IMR-90 (cell line): ENCODE measurements at regions not wholly inside any gene's neighbourhood (a gene's known extent, or its start where the extent isn't known, plus 50 kb on each side); places are given as distances from the start of the nearest gene placed in this dataset.

Experiments used
- ATAC-seq: fragments of 200-7000 bp; cut with Tn5 transposase; 2 replicates; pipeline ENCODE4 v1.9.1; 2020; ENCODE audit warnings: low read depth, mild to moderate bottlenecking, moderate library complexity
- BruUV-seq: library from RNA; stranded (reverse); fragments of 400-500 nt; replicated peaks from 2 replicates; lab custom pipeline; 2021; lab: Mats Ljungman, UMichigan
- CTCF ChIA-PET: fragments of 300-600 bp; formaldehyde crosslinking; extraction: SDS; loops from one replicate; lab custom pipeline; 2021; ENCODE audit warnings: antibody characterized with exemption; lab: Yijun Ruan, JAX
- POLR2A ChIA-PET: fragments of 300-600 bp; sonication (Branson Sonifier 250); formaldehyde crosslinking; loops from one replicate; lab custom pipeline; 2022; ENCODE audit warnings: antibody characterized with exemption; ENCODE audit not compliant: unreplicated experiment; lab: Charles Lee
- DNase-seq: peaks from one replicate; pipeline ENCODE4 v3.0.0; 2013
- H2AFZ ChIP-seq: replicated peaks from 2 replicates; pipeline ENCODE3; 2013; ENCODE audit warnings: low read length, mild to moderate bottlenecking; ENCODE audit not compliant: poor library complexity
- H2AK5ac ChIP-seq: 2 replicates; pipeline ENCODE4 v1.6.1; 2013; ENCODE audit warnings: low read depth, low read length, inconsistent platforms
- H2AK9ac ChIP-seq: replicated peaks from 2 replicates; pipeline ENCODE3; 2013; ENCODE audit warnings: mild to moderate bottlenecking, low read depth, low read length, moderate library complexity; ENCODE audit not compliant: poor library complexity
- H2BK120ac ChIP-seq: 2 replicates; pipeline ENCODE4 v1.6.1; 2013; ENCODE audit warnings: low read depth, low read length, inconsistent platforms
- H2BK15ac ChIP-seq: 3 replicates; pipeline ENCODE4 v1.6.1; 2013; ENCODE audit warnings: low read depth, low read length, inconsistent platforms
- H2BK20ac ChIP-seq: 2 replicates; pipeline ENCODE4 v1.6.1; 2013; ENCODE audit warnings: low read depth, mild to moderate bottlenecking, inconsistent platforms, low read length, moderate library complexity
- H2BK5ac ChIP-seq: 2 replicates; pipeline ENCODE4 v1.6.1; 2013; ENCODE audit warnings: mild to moderate bottlenecking, low read depth, low read length, inconsistent platforms; ENCODE audit not compliant: poor library complexity, severe bottlenecking
- H3K14ac ChIP-seq: replicated peaks from 2 replicates; pipeline ENCODE4 v1.6.1; 2013; ENCODE audit warnings: low read depth, low read length, inconsistent platforms
- H3K18ac ChIP-seq: 2 replicates; pipeline ENCODE4 v1.6.1; 2013; ENCODE audit warnings: low read depth, low read length, control low read depth
- H3K23ac ChIP-seq: 2 replicates; pipeline ENCODE4 v1.6.1; 2013; ENCODE audit warnings: low read depth, low read length, inconsistent platforms
- H3K27ac ChIP-seq: 2 replicates; pipeline ENCODE4 v1.5.1; 2013; ENCODE audit warnings: mild to moderate bottlenecking, control low read depth, low read length; ENCODE audit not compliant: insufficient read depth
- H3K27me3 ChIP-seq: 2 replicates; pipeline ENCODE4 v1.6.1; 2013; ENCODE audit warnings: low read length; ENCODE audit not compliant: control insufficient read depth, insufficient read depth
- H3K36me3 ChIP-seq: 2 replicates; pipeline ENCODE4 v1.6.1; 2013; ENCODE audit warnings: low read length, mixed read lengths; ENCODE audit not compliant: control insufficient read depth, insufficient read depth
- H3K4ac ChIP-seq: 2 replicates; pipeline ENCODE4 v1.6.1; 2013; ENCODE audit warnings: low read depth, low read length, inconsistent platforms
- H3K4me1 ChIP-seq: 2 replicates; pipeline ENCODE4 v1.6.1; 2013; ENCODE audit warnings: low read length, mixed read lengths; ENCODE audit not compliant: control insufficient read depth, insufficient read depth
- H3K4me2 ChIP-seq: 2 replicates; pipeline ENCODE4 v1.6.1; 2013; ENCODE audit warnings: low read depth, mild to moderate bottlenecking, control low read depth, low read length, moderate library complexity
- H3K4me3 ChIP-seq: 2 replicates; pipeline ENCODE4 v1.5.1; 2013; ENCODE audit warnings: low read depth, mild to moderate bottlenecking, control low read depth, low read length, moderate library complexity; ENCODE audit not compliant: insufficient read depth
- H3K56ac ChIP-seq: 2 replicates; pipeline ENCODE4 v1.6.1; 2013; ENCODE audit warnings: low read length, inconsistent platforms; ENCODE audit not compliant: insufficient read depth; ENCODE audit errors: extremely low read depth
- H3K79me1 ChIP-seq, 2 experiments: 2 replicates each; pipeline ENCODE4 v1.6.1; 2013; ENCODE audit warnings: low read length in 2 of 2, inconsistent platforms in 1 of 2, low read depth in 1 of 2
- H3K9ac ChIP-seq: 2 replicates; pipeline ENCODE4 v1.6.1; 2013; ENCODE audit warnings: low read depth, low read length, control low read depth
- H3K9me1 ChIP-seq: 2 replicates; pipeline ENCODE4 v1.6.1; 2013; ENCODE audit warnings: low read length, inconsistent platforms; ENCODE audit not compliant: insufficient read depth
- H3K9me3 ChIP-seq: 2 replicates; pipeline ENCODE4 v1.6.1; 2013; ENCODE audit warnings: low read length; ENCODE audit not compliant: control insufficient read depth, insufficient read depth
- H4K20me1 ChIP-seq: 2 replicates; pipeline ENCODE4 v1.6.1; 2013; ENCODE audit warnings: low read length, inconsistent platforms; ENCODE audit not compliant: insufficient read depth
- H4K5ac ChIP-seq: 2 replicates; pipeline ENCODE4 v1.6.1; 2013; ENCODE audit warnings: mild to moderate bottlenecking, low read depth, low read length, control low read depth
- H4K8ac ChIP-seq, 2 experiments: 2 replicates each; pipeline ENCODE4 v1.6.1; 2013; ENCODE audit warnings: low read depth in 2 of 2, low read length in 2 of 2, control low read depth in 1 of 2, inconsistent platforms in 1 of 2
- H4K91ac ChIP-seq: 2 replicates; pipeline ENCODE4 v1.6.1; 2013; ENCODE audit warnings: low read depth, low read length, inconsistent platforms; ENCODE audit not compliant: insufficient read depth
- RAD21 ChIP-seq: IDR thresholded peaks from 2 replicates; pipeline ENCODE4 v1.6.1; 2012; ENCODE audit warnings: low read length, improper control_type of control experiment
- WGBS, 2 experiments: methylation state at CpG; one replicate each; pipeline versions ENCODE4 v1.1.5 to v1.1.7; 2013; ENCODE audit warnings: missing lambda C conversion rate in 2 of 2; ENCODE audit not compliant: insufficient read length in 1 of 2; ENCODE audit errors: extremely low coverage in 2 of 2; 5-methylcytosine and 5-hydroxymethylcytosine counted together
- dilution Hi-C: fragments of 300-500 bp; cut with HindIII; formaldehyde crosslinking; loops from one replicate; pipeline ENCODE4 v1.14.3; 2018; ENCODE audit warnings: low sequenced_read_pairs; ENCODE audit not compliant: unreplicated experiment
- in situ Hi-C: fragments of 300-500 bp; cut with MboI; formaldehyde crosslinking; loops from 3 replicates; pipeline ENCODE4 v1.14.3; 2019; ENCODE audit warnings: low sequenced_read_pairs, inconsistent platforms, mixed read lengths
- intact Hi-C: fragments of 100-400 bp; cut with micrococcal nuclease; formaldehyde crosslinking; loops from 2 replicates; pipeline ENCODE4 v1.10.0; 2022
- TF ChIP-seq, protein P1 (sequence below): conservative IDR thresholded peaks from 2 replicates; pipeline ENCODE4 v1.5.1; 2012; ENCODE audit warnings: mild to moderate bottlenecking, low read depth, low read length, improper control_type of control experiment

DNA sequence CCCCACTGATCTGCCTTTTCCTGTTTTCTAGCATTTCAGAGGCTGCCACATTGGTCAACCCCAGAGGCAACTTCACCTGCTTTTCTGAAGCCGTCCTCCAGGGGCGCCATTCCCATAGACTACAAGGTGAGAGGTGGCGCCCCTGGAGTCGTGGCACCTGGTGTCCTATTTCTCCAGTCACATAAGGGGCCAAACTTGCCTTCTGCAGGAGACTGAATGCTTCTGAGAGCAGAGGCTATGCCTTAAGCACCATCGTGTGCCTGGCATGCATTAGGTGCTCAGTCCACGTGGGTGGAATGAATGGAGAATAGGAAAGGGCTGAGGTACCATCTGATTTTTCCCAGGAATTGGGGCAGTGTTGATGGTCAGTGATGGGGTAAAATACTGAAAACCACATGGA, 164.8 kb downstream of the HAPSTR1 start:
- Histone ChIP-seq H3K4me2 (no peak overlapping the region), H2AK5ac (no peak overlapping the region), H2BK5ac (no peak overlapping the region), H2AFZ (no peak overlapping the region), H2AK9ac (no peak overlapping the region), H3K9me3 (no peaks in the 10 kb centered on the region), H4K91ac (no peak overlapping the region), H3K27ac (no peak overlapping the region), H3K9ac (no peak overlapping the region), H3K4me3 (no peak overlapping the region), H2BK120ac (no peak overlapping the region), H3K4me1 (no peaks in the 10 kb centered on the region), H3K36me3 (no peaks in the 10 kb centered on the region), H2BK20ac (no peak overlapping the region), H3K27me3 (no peaks in the 10 kb centered on the region), H2BK15ac (no peak overlapping the region), H3K79me1 (no peaks in the 10 kb centered on the region), H3K14ac (no peak overlapping the region), H3K23ac (no peak overlapping the region), H3K4ac (no peak overlapping the region), H3K9me1 (no peaks in the 10 kb centered on the region), H4K8ac (no peak overlapping the region), H4K20me1 (no peaks in the 10 kb centered on the region), H3K18ac (no peak overlapping the region), H4K5ac (no peak overlapping the region), H3K56ac (no peak overlapping the region)
- intact Hi-C loops = no loop called here
- in situ Hi-C loops = no loop called here
- ChIA-PET CTCF (no interaction called here), POLR2A (no interaction called here)
- dilution Hi-C loops = no loop called here
- no TSS peak for BruUV-seq
- TF ChIP-seq, protein P1, sequence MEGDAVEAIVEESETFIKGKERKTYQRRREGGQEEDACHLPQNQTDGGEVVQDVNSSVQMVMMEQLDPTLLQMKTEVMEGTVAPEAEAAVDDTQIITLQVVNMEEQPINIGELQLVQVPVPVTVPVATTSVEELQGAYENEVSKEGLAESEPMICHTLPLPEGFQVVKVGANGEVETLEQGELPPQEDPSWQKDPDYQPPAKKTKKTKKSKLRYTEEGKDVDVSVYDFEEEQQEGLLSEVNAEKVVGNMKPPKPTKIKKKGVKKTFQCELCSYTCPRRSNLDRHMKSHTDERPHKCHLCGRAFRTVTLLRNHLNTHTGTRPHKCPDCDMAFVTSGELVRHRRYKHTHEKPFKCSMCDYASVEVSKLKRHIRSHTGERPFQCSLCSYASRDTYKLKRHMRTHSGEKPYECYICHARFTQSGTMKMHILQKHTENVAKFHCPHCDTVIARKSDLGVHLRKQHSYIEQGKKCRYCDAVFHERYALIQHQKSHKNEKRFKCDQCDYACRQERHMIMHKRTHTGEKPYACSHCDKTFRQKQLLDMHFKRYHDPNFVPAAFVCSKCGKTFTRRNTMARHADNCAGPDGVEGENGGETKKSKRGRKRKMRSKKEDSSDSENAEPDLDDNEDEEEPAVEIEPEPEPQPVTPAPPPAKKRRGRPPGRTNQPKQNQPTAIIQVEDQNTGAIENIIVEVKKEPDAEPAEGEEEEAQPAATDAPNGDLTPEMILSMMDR = 0 out of 2 replicates have a peak, but pooled peaks have one; percentile 12
- TF ChIP-seq RAD21 = no peak
- ATAC-seq = no peak
- WGBS, 2 experiments = no CpG with 5 or more reads among the region's 6 CpGs
- DNase-seq = no peak
